KMS-11 (cell line): ENCODE measurements at regions not wholly inside any gene's neighbourhood (a gene's known extent, or its start where the extent isn't known, plus 50 kb on each side); places are given as distances from the start of the nearest gene placed in this dataset.

Experiments
- H2AFZ ChIP-seq: fragments of 200-600 bp; sonication (generic); 2 replicates; pipeline ENCODE4 v1.6.1; 2016; ENCODE audit warnings: antibody characterized with exemption, mixed run types, low read depth
- H3K27ac ChIP-seq: fragments of 200-600 bp; sonication (generic); 2 replicates; pipeline ENCODE4 v1.6.1; 2016; ENCODE audit warnings: mild to moderate bottlenecking, mixed run types
- H3K27me3 ChIP-seq: fragments of 200-600 bp; sonication (generic); 2 replicates; pipeline ENCODE4 v1.6.1; 2017; ENCODE audit warnings: mild to moderate bottlenecking, low read depth, mixed run types, moderate library complexity; ENCODE audit not compliant: insufficient read depth
- H3K36me3 ChIP-seq: fragments of 200-600 bp; sonication (generic); 2 replicates; pipeline ENCODE4 v1.6.1; 2017; ENCODE audit warnings: mild to moderate bottlenecking, mixed run types; ENCODE audit not compliant: insufficient read depth
- H3K4me1 ChIP-seq: fragments of 200-600 bp; sonication (generic); 2 replicates; pipeline ENCODE4 v1.6.1; 2016; ENCODE audit warnings: mild to moderate bottlenecking, low read depth, mixed run types; ENCODE audit not compliant: poor library complexity, severe bottlenecking
- H3K4me2 ChIP-seq: fragments of 200-600 bp; sonication (generic); 2 replicates; pipeline ENCODE4 v1.7.0; 2016; ENCODE audit warnings: mild to moderate bottlenecking, mixed run types
- H3K4me3 ChIP-seq: fragments of 200-600 bp; sonication (generic); IDR thresholded peaks from 2 replicates; pipeline ENCODE4 v1.6.1; 2017; ENCODE audit warnings: low read depth, low read length, mixed read lengths; ENCODE audit not compliant: insufficient read depth
- H3K79me2 ChIP-seq: fragments of 200-600 bp; sonication (generic); 2 replicates; pipeline ENCODE4 v1.6.1; 2016; ENCODE audit warnings: low read depth, mixed run types; ENCODE audit not compliant: insufficient read depth
- H3K9ac ChIP-seq: fragments of 200-600 bp; sonication (generic); 2 replicates; pipeline ENCODE4 v1.6.1; 2016; ENCODE audit warnings: mild to moderate bottlenecking, mixed run types
- H4K20me1 ChIP-seq: fragments of 200-600 bp; sonication (generic); 2 replicates; pipeline ENCODE4 v1.6.1; 2016; ENCODE audit warnings: mild to moderate bottlenecking, mixed run types; ENCODE audit not compliant: insufficient read depth
- TF ChIP-seq, protein P1 (sequence below): fragments of 200-600 bp; sonication (generic); conservative IDR thresholded peaks from 2 replicates; pipeline ENCODE4 v1.6.1; 2017; ENCODE audit warnings: low read depth, mild to moderate bottlenecking, antibody characterized with exemption, low read length, moderate library complexity, mixed read lengths

DNA sequence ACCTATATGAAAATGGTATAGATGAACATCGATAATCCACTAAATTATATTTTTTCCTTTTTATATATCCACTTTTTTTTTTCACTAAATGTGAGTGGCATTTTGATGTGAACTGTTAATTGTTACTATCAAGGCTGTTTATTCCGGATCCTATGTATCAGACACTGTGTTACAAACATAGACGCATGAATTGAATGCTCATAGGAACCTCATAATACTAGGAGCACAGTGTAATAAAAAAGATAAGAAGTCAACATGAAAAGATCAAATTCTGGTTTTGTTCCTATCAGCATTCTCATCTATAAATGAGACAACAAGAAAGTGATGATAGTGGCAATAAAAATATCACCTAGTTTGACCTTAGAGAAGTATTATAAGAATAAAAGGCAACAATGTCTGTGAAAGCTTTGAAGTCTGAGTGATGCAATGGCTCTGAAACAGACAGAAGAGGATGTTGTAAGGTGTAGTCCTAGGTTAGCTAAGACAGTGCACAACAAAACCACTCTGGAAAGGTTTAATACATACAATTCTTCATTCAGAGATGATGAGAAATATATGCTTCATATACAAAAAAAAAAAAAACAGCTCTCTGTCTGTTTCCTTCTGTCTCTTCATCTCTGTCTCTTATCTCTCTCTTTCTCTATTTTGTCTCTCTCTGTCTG, 148.6 kb upstream of the NLGN4X start:
- H2AFZ ChIP-seq: no peak overlapping the region
- no peaks in the 10 kb centered on the region for H3K4me1 ChIP-seq
- no peak overlapping the region for H3K4me3 ChIP-seq
- no peaks in the 10 kb centered on the region for H3K79me2 ChIP-seq
- TF ChIP-seq, protein P1, sequence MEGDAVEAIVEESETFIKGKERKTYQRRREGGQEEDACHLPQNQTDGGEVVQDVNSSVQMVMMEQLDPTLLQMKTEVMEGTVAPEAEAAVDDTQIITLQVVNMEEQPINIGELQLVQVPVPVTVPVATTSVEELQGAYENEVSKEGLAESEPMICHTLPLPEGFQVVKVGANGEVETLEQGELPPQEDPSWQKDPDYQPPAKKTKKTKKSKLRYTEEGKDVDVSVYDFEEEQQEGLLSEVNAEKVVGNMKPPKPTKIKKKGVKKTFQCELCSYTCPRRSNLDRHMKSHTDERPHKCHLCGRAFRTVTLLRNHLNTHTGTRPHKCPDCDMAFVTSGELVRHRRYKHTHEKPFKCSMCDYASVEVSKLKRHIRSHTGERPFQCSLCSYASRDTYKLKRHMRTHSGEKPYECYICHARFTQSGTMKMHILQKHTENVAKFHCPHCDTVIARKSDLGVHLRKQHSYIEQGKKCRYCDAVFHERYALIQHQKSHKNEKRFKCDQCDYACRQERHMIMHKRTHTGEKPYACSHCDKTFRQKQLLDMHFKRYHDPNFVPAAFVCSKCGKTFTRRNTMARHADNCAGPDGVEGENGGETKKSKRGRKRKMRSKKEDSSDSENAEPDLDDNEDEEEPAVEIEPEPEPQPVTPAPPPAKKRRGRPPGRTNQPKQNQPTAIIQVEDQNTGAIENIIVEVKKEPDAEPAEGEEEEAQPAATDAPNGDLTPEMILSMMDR: no peak
- H3K4me2 ChIP-seq: no peak overlapping the region
- H3K9ac ChIP-seq: no peak overlapping the region
- H3K27ac ChIP-seq: no peak overlapping the region
- H3K27me3 ChIP-seq: no peaks in the 10 kb centered on the region
- no peaks in the 10 kb centered on the region for H3K36me3 ChIP-seq
- no peaks in the 10 kb centered on the region for H4K20me1 ChIP-seq

DNA sequence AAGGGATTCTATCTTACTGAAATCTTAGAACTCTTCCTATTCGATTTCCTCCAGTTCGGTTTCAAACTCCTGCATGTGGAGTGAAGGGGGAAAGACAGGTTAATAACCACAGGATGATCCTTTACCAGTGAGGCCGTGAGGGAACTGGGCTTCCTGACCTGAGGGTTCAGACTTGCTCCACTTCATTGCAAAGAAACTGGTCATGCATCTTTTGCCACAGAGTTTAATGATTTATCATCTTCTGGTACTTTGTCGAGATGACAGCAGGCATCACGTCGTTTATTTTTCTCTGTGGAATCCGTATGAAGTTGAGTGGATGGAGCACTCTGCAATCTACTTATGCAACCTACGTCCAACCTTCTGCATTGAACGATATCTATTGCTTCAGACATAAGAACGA, 145.9 kb upstream of the NLGN4X start:
- no peaks in the 10 kb centered on the region for H3K79me2 ChIP-seq
- no peaks in the 10 kb centered on the region for H4K20me1 ChIP-seq
- H3K27me3 ChIP-seq: no peaks in the 10 kb centered on the region
- no peak overlapping the region for H3K4me2 ChIP-seq
- no peak overlapping the region for H3K9ac ChIP-seq
- H2AFZ ChIP-seq: no peak overlapping the region
- no peaks in the 10 kb centered on the region for H3K4me1 ChIP-seq
- H3K36me3 ChIP-seq: no peaks in the 10 kb centered on the region
- H3K4me3 ChIP-seq: no peak overlapping the region
- H3K27ac ChIP-seq: no peak overlapping the region
- TF ChIP-seq, protein P1: no peak

DNA sequence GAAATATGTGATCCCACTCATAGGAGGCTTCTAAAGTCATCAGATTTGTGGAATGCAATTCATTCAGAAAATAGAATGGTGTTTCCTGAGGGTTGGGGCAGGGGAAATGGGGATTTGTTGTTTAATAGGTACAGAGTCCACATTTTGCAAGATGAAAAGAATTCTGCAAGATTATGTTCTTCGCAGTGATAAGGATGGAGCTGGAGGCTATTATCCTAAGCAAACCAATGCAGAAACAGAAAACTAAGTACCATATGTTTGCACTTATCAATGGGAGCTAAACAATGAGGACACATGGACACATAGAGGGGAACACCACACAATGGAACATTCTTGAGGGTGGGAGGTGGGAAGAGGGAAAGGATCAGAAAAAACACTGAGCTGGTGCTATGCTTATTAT, 144.3 kb upstream of the NLGN4X start:
- H3K36me3 ChIP-seq: no peaks in the 10 kb centered on the region
- H3K27ac ChIP-seq: no peak overlapping the region
- H4K20me1 ChIP-seq: no peaks in the 10 kb centered on the region
- H3K27me3 ChIP-seq: no peaks in the 10 kb centered on the region
- no peak overlapping the region for H3K9ac ChIP-seq
- no peak overlapping the region for H2AFZ ChIP-seq
- TF ChIP-seq, protein P1: no peak
- no peaks in the 10 kb centered on the region for H3K4me1 ChIP-seq
- H3K79me2 ChIP-seq: no peaks in the 10 kb centered on the region
- H3K4me3 ChIP-seq: no peak overlapping the region
- H3K4me2 ChIP-seq: no peak overlapping the region

DNA sequence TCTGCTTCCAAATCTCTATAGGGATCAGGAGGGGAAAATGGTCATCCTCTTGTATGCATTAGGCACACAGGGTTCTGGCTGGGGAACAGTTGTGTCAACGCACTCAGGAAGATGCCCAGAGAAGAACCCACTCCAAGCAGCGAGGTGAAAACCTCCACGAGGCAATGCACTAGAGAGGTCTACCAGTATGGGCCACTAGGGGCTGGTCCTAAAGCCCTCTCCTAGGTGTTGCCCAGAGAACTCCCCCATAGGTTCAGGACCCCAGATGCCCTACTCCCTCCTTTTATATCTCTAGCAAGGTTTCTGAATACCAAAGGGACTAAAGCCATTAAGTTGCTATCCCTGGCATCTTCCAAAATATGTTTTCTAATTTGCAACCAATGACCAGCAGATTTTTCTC, 142.7 kb upstream of the NLGN4X start:
- no peaks in the 10 kb centered on the region for H4K20me1 ChIP-seq
- no peak overlapping the region for H3K4me3 ChIP-seq
- no peak overlapping the region for H3K27ac ChIP-seq
- H3K4me2 ChIP-seq: no peak overlapping the region
- H3K79me2 ChIP-seq: no peaks in the 10 kb centered on the region
- no peak overlapping the region for H2AFZ ChIP-seq
- no peaks in the 10 kb centered on the region for H3K36me3 ChIP-seq
- H3K27me3 ChIP-seq: no peaks in the 10 kb centered on the region
- no peak overlapping the region for H3K9ac ChIP-seq
- TF ChIP-seq, protein P1: no peak
- no peaks in the 10 kb centered on the region for H3K4me1 ChIP-seq
